Hematopoietic multipotent progenitor cell treated with erythropoietin and hydrocortisone succinate and interleukin-3 and kit ligand, for 6 days (in vitro differentiated cells): ENCODE measurements at regions not wholly inside any gene's neighbourhood (a gene's known extent, or its start where the extent isn't known, plus 50 kb on each side); places are given as distances from the start of the nearest gene placed in this dataset.

Source experiments
- DNase-seq: peaks from one replicate; pipeline ENCODE4 v3.0.0-alpha.2; 2015

GRCh38 chr4:66923081-66923865 is 622.0 kb downstream of the CENPC start:
- no peak for DNase-seq

- no peak for DNase-seq
Measured at GRCh38 chr4:66921433-66921832, 623.9 kb downstream of the CENPC start.

DNA sequence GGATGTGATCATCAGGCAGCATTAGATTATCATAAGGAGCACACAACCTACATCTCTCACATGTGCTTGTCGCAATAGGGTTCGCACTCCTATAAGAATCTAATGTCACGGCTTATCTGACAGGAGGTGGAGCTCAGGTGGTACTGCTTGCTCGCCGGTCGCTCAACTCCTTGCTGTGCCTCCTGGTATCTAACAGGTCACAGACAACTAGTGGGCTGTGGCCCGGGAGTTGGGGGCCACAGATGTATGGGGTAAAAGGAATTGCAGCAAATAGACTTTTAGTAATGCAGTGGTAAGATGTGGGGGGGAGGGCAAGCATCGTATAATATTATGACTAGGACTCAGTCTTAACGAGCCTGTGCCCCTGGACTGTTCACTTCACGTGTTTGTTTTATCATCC is 624.8 kb downstream of the CENPC start:
- DNase-seq: no peak

DNA sequence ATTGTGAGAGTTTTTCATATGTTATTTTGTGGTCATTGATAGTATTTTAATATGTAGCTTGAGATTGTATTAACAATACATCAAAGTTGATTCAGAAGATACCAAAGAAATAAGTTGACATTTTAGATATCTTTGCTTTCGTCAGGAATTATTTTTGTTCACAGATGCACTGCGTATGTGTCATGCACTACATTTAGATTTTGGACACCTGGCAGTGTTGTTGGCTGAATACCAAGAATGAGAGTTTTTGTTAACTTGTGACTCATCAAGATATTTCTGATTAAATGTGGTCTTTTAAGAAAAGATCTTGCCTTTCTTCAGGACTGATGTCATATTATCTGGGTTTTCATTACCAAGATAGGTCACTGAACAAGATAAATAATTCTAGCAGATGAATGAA is 633.4 kb downstream of the CENPC start:
- no peak for DNase-seq

GRCh38 chr4:66906314-66906713 is 639.0 kb downstream of the CENPC start:
- DNase-seq: no peak

DNA sequence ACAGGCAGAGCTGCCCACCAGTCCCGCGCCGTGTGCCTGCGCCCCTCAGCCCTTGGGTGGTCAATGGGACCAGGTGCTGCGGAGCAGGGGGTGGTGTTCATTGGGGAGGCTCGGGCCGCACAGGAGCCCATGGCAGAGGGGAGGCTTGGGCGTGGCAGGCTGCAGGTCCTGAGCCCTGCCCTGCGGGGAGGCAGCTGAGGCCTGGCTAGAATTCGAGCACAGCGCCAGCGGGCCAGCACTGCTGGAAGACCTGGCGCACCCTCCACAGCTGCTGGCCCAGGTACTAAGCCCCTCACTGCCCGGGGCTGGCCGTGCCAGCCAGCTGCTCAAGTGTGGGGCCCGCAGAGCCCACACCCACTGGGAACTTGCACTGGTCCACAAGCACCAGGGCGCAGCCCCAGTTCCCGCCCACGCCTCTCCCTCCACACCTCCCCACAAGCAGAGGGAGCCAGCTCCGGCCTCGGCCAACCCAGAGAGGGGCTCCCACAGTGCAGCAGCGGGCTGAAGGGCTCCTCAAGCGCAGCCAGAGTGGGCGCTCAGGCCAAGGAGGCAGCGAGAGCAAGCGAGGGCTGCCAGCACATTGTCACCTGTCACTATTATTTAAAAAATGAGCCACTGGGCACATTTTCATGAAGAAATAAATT is 645.8 kb downstream of the CENPC start:
- DNase-seq: no peak

DNA sequence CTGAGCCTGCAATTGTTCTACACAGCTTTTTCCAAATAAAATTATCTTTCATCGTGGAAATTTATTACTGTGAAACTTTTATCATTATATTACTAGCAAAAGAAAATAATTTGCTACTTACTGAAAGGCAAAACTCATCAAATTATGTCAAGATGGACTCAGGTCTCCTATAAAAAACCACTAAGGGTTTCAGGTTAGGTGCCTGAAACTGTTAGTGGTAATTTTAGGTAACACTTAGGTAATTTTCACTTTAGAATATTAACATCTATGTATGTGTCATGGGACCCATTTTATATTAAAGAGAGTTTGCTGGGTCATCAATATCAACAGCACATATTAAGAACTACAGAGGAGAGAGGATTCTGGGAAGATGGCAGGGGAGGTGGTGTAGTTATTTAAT is 651.5 kb downstream of the CENPC start:
- no peak for DNase-seq

DNA sequence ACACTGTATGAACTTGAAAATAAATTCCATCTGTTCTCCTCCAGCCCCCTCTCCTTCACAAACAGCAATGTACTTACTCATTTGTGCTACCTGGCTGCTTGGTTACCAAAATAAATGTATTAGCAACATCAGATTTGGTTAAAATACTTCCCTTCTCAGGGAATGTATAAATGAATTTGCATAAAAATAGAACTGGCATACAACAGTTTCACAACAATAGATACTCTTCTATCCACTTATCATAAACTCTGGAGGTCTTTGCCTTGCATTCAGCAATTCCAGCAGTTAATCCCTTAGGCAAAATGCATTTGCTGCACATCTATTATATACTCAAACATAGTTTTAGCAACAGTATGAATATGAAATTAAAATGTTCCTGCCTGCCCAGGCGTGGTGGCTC is 658.2 kb downstream of the CENPC start:
- no peak for DNase-seq

DNA sequence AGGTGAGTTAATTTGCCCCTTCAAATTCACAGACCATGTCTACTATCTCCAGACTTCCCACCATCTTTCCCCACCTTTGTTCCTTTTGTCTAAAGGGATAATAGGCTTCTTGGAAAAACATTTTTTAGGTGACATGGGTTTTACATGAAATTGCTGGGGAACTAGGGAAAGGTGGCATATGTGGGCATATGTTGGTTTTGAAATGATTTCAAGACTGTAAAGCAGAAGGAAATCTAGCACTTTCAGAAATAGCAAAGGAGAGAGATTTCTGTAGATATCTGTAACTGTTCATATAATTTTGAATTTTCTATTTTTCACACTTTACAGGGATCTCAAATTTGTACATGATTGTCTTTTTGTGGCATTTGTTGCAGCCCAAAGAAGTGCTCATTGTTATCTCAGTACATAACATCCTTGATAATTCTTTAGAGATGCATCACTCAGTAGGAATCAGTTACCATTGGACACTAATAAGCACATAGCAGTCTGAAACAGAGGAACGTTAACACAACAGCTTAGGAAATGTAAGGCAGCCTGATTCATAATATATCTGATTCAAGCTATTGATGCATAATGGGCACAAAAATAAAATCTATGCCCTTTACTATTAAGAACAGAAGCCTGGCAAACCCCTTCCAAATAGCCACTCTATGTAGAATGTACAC is 659.7 kb downstream of the CENPC start:
- no peak for DNase-seq

DNA sequence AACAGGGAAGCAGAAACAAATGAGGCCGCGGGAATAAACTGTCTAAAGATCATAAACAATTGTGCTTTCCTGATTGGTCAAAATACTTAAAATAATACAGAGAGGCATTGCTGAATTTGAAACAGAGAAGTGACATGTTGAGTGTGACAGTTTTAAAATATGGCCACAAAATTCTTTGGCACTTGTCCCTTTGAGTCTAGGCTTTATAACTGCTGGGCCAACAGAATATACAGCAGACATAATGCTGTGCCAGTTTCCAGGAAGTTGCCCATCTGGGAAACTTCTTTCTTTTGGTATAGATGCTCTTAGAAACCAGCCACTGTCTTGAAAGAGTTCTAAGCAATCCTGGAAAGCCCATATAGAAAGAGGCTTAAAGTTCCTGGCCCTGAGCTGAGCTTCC is 668.4 kb downstream of the CENPC start:
- DNase-seq: no peak

DNA sequence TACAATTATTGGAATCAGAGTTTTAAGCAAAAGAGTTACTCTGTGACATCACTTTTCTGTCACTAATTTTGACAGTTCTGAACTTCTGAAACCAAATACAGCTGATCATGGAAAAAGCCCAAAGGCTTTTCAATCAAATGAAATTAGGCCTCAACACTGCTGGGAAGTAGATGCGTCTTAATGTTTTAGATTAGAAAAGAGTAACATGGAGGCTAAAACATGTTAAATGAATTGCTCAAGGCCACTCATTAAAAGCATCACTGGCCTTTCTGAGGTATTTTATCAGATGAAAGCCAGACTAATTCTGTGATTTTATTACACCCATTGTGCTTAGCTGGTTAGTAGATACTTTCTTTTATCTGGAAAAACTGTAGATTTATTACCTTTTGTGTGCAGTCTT is 672.6 kb downstream of the CENPC start:
- DNase-seq: no peak

DNA sequence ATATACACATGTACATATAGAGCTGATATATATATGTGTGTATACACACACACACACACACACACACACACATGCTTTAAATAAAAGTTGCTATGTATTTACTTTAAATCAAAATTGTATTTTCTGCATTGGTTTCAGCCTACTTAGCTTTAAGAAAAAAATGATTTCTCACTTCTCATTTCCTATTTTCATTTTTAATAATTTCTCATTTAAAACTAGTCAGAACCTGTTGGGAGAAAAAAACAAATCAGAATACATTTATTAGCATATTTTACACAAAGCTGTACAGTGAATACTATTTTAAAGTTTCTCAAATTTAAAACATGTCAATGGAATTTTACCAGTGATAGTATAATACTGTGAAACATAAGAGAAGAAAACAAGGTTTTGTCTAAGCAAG is 681.8 kb downstream of the CENPC start:
- DNase-seq: no peak

DNA sequence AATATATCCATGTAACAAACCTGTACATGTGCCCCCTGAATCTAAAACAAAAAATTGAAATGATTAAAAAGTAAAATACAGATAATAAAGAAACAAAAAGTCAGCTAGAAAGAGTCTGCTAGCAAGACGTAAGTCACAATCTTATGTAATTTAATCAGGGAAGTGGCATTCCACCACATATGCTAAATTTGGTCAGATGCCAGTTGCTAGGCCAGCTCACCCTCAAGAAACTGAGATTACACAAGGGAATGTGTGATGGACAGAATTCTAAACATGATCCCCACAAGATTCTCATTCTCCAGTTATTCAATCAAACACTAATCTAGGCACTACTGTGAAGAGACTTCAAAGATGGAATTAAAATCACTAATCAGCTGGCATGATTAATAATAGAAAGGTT is 689.3 kb downstream of the CENPC start:
- no peak for DNase-seq

DNA sequence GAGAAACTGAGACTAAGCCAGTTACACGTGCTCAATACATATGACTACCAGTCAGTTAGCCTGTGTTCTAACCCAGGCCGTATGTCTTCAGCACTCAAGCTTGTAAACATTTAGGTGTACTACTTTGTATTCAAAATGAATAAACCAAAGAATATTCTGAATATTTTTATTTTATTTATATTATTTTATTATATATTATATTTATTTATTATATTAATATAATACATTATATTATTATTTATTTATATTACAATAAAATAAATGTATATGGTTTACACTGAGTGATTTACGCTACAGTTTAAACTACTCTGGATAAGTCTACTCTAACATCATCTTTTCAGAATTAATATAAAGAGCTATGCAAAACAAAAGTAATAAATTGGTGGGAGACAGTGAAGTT is 691.5 kb downstream of the CENPC start:
- DNase-seq: no peak

GRCh38 chr4:66852843-66853242 is 692.5 kb downstream of the CENPC start:
- DNase-seq: no peak

DNA sequence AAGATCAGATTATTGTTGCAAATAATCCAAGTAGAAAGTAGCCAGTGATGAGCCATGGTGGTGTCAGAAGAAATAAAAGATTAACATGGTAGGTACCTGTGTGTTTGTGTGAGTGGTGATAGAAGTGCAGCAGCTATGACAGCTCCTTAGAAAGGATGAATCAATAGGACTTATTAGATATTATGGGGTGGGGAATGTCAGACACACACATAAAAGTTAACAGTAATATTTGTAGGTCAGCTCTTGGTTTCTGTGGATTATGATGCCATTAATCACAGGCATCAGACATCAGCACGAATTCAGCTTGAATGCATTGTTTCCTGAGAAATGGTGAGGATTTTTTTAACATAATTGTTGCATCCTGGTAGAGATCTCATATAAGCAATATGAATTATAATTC is 695.7 kb downstream of the CENPC start:
- DNase-seq: no peak

DNA sequence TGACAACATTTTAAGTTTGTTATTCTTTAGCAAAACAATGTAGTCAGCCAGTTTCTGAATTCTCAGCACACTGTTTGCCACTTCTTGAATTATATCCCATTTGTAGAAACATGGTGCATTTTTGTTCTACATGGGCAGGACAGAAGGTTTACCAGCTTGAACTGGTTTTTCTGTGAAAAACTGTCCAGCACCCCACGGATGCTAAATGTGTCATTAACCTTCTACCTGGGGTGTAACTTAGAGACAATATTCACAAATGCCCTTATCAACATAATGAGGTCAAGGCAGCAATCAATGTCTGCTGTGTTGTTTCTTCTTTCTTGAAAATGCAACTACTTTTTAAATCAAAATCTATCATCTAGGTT is 702.6 kb downstream of the CENPC start:
- DNase-seq: no peak

DNA sequence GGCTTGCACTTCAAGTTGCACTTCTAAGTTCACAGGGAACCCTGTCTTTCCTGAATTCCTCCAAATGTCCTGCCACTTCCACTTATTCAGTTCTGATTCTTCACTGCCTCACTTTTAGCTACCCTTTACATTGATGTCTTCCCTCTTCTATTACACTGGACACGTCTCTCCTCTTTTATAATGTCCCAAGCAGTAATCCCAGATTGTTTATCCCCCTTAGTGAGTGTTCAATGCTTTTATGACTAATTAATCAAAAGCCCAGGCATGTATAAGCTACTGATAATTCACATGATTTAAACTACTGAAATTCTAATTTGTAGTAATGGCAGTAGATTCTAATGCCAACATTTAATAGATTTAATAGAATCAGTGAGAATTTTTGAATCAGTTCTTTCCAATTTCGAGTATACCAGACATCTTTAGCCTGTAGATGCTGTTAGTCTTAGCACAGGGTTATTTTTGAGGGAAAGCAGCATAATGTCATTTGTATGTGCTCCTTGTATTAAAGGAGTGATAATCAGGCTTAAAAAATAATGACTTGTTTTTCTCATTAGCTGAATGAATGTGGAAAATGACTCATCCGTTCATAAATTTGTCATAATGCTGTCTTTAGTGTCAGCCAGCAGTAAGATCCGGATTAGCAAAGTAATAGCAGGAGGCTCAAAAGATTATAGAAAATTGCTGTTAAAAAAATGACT is 703.1 kb downstream of the CENPC start:
- no peak for DNase-seq

GRCh38 chr4:66840178-66840577 is 705.1 kb downstream of the CENPC start:
- DNase-seq: no peak

DNA sequence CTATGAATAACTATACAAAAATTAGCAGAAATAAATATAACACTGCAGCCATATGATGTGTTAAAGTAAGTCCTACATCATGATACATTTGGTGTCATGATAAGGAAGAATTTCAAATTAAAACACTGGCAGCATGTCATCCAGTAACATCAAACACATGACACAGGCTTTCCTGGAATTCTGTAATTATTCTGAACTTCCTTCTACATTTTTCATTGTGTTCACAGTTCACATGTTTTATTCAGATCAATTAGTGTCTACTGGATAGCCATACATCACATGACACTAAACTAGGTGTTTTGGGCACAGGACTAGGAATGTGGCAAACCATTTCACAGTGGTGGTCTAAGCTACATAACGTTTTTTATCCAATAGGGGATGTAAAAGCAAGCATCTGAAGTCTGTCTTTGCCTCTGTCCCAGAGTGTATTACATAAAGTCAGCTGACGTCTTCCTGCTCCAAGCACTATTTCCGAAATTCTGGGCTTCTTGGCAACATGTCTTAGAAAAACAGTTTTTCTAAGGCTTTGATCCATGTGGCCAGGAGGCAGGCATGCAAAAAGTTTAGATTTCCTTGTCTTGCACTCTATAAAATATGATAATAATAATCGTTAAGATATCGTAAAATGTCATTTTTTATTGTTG is 707.9 kb downstream of the CENPC start:
- DNase-seq: no peak

GRCh38 chr4:66829310-66829709 is 716.0 kb downstream of the CENPC start:
- no peak for DNase-seq

DNA sequence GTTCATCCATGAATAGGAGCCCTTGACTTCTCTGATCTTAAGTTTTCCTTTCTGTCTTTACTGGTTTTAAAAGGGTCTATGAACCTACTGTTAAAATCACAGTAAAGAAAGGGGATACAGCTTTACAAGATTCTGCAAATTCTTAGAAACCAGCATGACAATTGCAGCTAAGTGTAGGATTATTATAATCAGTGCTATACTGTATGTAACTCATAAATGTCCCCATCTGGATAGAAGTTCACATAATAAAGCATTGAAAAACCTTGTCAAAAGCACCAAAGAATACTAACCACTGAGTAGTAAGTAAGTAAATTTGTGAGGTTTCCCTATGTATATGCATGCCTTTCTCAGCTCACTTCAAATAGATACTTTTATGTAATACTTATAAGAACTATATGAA is 724.6 kb downstream of the CENPC start:
- no peak for DNase-seq

- no peak for DNase-seq
Measured at GRCh38 chr4:66814277-66814676, 731.0 kb downstream of the CENPC start.
